Loucy (cell line): ENCODE measurements at regions not wholly inside any gene's neighbourhood (a gene's known extent, or its start where the extent isn't known, plus 50 kb on each side); places are given as distances from the start of the nearest gene placed in this dataset.

Experiments used
- H2AFZ ChIP-seq: fragments of 200-600 bp; sonication (generic); 2 replicates; pipeline ENCODE4 v1.6.0; 2016; ENCODE audit warnings: antibody characterized with exemption, mild to moderate bottlenecking, low read length, moderate library complexity
- H3F3A ChIP-seq: fragments of 200-600 bp; 2 replicates; pipeline ENCODE4 v1.6.0; 2016; ENCODE audit warnings: antibody characterized with exemption, low read depth, mild to moderate bottlenecking
- H3K27me3 ChIP-seq: fragments of 200-600 bp; sonication (generic); 2 replicates; pipeline ENCODE4 v1.6.1; 2014; ENCODE audit warnings: low read length, mild to moderate bottlenecking; ENCODE audit not compliant: insufficient read depth, poor library complexity, severe bottlenecking
- H3K36me3 ChIP-seq: fragments of 200-600 bp; sonication (generic); 2 replicates; pipeline ENCODE4 v1.6.1; 2016; ENCODE audit warnings: low read length; ENCODE audit not compliant: insufficient read depth
- H3K4me1 ChIP-seq: fragments of 200-600 bp; sonication (generic); 2 replicates; pipeline ENCODE4 v1.5.1; 2014; ENCODE audit warnings: low read length, mild to moderate bottlenecking; ENCODE audit not compliant: insufficient read depth, poor library complexity, severe bottlenecking
- H3K4me2 ChIP-seq: fragments of 200-600 bp; sonication (generic); 2 replicates; pipeline ENCODE4 v1.6.0; 2014; ENCODE audit warnings: antibody characterized with exemption, low read length, low read depth, mild to moderate bottlenecking; ENCODE audit not compliant: poor library complexity, severe bottlenecking
- H3K4me3 ChIP-seq: fragments of 200-600 bp; sonication (generic); 2 replicates; pipeline ENCODE4 v1.5.1; 2014; ENCODE audit warnings: low read length, mild to moderate bottlenecking, mixed read lengths; ENCODE audit not compliant: poor library complexity, severe bottlenecking
- H3K79me2 ChIP-seq: fragments of 200-600 bp; sonication (generic); 2 replicates; pipeline ENCODE4 v1.6.1; 2014; ENCODE audit warnings: low read length; ENCODE audit not compliant: insufficient read depth
- H3K9ac ChIP-seq: fragments of 200-600 bp; sonication (generic); 2 replicates; pipeline ENCODE4 v1.6.0; 2014; ENCODE audit warnings: mild to moderate bottlenecking, low read depth, low read length, moderate library complexity; ENCODE audit not compliant: poor library complexity, severe bottlenecking
- H3K9me2 ChIP-seq: fragments of 200-600 bp; sonication (generic); replicated peaks from 2 replicates; pipeline ENCODE4 v1.6.1; 2016; ENCODE audit warnings: low read depth, low read length, mixed read lengths
- H3K9me3 ChIP-seq: fragments of 200-600 bp; sonication (generic); 2 replicates; pipeline ENCODE4 v1.6.1; 2014; ENCODE audit warnings: mild to moderate bottlenecking, antibody characterized with exemption, low read length, low read depth; ENCODE audit not compliant: insufficient read depth
- H4K20me1 ChIP-seq: fragments of 200-600 bp; sonication (generic); 2 replicates; pipeline ENCODE4 v1.6.0; 2014; ENCODE audit warnings: antibody characterized with exemption, low read length, mild to moderate bottlenecking; ENCODE audit not compliant: insufficient read depth, poor library complexity, severe bottlenecking
- EZH2phosphoT487 ChIP-seq: fragments of 200-600 bp; IDR thresholded peaks from 2 replicates; pipeline ENCODE4 v1.6.1; 2018; ENCODE audit warnings: antibody characterized with exemption, mild to moderate bottlenecking, moderate library complexity, borderline replicate concordance
- TF ChIP-seq, protein P1 (sequence below): fragments of 200-600 bp; sonication (generic); conservative IDR thresholded peaks from 2 replicates; pipeline ENCODE4 v1.5.1; 2014; ENCODE audit warnings: mild to moderate bottlenecking, antibody characterized with exemption, low read length

DNA sequence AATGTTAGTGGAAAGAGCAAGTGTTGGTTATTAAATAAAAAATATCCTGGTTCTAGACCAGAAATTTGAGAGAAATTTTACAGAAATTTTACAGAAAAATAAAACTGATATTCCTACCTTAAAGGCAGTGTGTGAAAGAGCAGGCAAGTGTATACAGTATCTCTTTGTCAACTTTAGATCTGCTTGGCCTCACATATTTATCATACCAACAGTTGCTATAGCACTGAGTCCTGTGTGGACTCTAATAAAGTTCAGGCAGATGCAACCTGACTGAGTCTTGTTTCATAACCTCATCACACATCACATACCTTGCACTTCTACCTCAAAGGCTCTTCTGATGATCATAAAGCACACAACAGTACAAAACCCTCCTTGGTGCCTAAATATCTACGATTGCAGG lies 552.4 kb upstream of the PCDH15 start:
- Histone ChIP-seq H3F3A (no peaks in the 10 kb centered on the region), H3K36me3 (no peaks in the 10 kb centered on the region), H3K4me1 (no peaks in the 10 kb centered on the region), H3K9ac (no peak overlapping the region), H3K79me2 (no peaks in the 10 kb centered on the region), H3K9me2 (no peaks in the 10 kb centered on the region), H4K20me1 (no peaks in the 10 kb centered on the region), H3K9me3 (no peaks in the 10 kb centered on the region), H3K4me3 (no peak overlapping the region), H3K4me2 (no peak overlapping the region), H2AFZ (no peak overlapping the region), H3K27me3 (no peaks in the 10 kb centered on the region)
- TF ChIP-seq, protein P1, sequence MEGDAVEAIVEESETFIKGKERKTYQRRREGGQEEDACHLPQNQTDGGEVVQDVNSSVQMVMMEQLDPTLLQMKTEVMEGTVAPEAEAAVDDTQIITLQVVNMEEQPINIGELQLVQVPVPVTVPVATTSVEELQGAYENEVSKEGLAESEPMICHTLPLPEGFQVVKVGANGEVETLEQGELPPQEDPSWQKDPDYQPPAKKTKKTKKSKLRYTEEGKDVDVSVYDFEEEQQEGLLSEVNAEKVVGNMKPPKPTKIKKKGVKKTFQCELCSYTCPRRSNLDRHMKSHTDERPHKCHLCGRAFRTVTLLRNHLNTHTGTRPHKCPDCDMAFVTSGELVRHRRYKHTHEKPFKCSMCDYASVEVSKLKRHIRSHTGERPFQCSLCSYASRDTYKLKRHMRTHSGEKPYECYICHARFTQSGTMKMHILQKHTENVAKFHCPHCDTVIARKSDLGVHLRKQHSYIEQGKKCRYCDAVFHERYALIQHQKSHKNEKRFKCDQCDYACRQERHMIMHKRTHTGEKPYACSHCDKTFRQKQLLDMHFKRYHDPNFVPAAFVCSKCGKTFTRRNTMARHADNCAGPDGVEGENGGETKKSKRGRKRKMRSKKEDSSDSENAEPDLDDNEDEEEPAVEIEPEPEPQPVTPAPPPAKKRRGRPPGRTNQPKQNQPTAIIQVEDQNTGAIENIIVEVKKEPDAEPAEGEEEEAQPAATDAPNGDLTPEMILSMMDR, result no peak
- no peak for TF ChIP-seq EZH2phosphoT487

DNA sequence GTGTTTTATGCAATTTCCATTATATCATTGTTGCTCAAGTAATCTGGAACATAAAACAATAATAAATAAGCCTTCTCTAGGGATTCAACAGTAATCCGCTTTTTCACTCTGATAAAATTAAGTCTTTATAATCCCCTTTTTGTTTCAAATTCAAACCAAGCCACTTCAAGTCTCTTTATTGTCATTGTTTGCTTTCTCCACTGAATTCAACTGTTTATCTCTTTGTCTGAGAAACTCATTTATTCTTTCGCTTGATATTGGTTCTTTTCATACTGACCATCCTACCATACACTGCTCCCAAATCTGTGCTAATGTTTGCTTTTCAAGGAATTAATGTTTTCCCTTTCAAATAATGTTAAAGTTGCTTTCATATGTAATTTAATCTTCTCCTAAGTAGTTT lies 550.4 kb upstream of the PCDH15 start:
- Histone ChIP-seq H2AFZ (no peak overlapping the region), H3K9ac (no peak overlapping the region), H3K4me1 (no peaks in the 10 kb centered on the region), H4K20me1 (no peaks in the 10 kb centered on the region), H3K79me2 (no peaks in the 10 kb centered on the region), H3K9me3 (no peaks in the 10 kb centered on the region), H3K4me2 (no peak overlapping the region), H3K27me3 (no peaks in the 10 kb centered on the region), H3K9me2 (no peaks in the 10 kb centered on the region), H3F3A (no peaks in the 10 kb centered on the region), H3K36me3 (no peaks in the 10 kb centered on the region), H3K4me3 (no peak overlapping the region)
- TF ChIP-seq EZH2phosphoT487, result no peak
- TF ChIP-seq, protein P1, result no peak

DNA sequence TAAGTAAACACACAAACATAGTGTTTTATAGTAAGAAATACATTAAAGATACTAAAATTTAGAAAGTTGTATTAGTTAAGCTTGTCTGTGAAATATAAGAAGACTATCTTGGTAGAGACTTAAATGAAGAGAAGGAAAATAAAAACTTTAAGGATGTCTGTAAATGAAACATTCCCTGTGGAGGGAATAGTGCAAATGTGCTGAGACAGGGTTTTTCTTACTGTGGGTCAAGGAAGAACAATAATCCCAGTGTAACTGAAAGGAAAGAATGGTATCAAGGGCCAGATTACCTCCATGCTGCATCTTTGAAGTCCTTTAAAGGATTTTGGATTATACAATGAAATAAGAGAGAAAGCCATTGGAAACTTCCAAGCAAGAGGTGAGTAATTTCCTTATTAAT lies 547.5 kb upstream of the PCDH15 start:
- H3K9me2 ChIP-seq, result no peaks in the 10 kb centered on the region
- H4K20me1 ChIP-seq, result no peaks in the 10 kb centered on the region
- H3K4me2 ChIP-seq, result no peak overlapping the region
- no peaks in the 10 kb centered on the region for H3K9me3 ChIP-seq
- H3F3A ChIP-seq, result no peaks in the 10 kb centered on the region
- no peak overlapping the region for H2AFZ ChIP-seq
- H3K27me3 ChIP-seq, result no peaks in the 10 kb centered on the region
- no peaks in the 10 kb centered on the region for H3K4me1 ChIP-seq
- H3K9ac ChIP-seq, result no peak overlapping the region
- no peak overlapping the region for H3K4me3 ChIP-seq
- TF ChIP-seq, protein P1, result no peak
- TF ChIP-seq EZH2phosphoT487, result no peak
- no peaks in the 10 kb centered on the region for H3K36me3 ChIP-seq
- H3K79me2 ChIP-seq, result no peaks in the 10 kb centered on the region
